Smooth muscle cell (in vitro differentiated cells): ENCODE measurements at regions not wholly inside any gene's neighbourhood (a gene's known extent, or its start where the extent isn't known, plus 50 kb on each side); places are given as distances from the start of the nearest gene placed in this dataset.

Experiments used
- DNase-seq: peaks from one replicate; lab custom pipeline; 2025; ENCODE audit not compliant: unreplicated experiment; lab: John Stamatoyannopoulos, UW
- H2AFZ ChIP-seq: fragments of 200-600 bp; sonication (generic); 2 replicates; pipeline ENCODE4 v1.6.0; 2016; ENCODE audit warnings: antibody characterized with exemption, low read depth, mild to moderate bottlenecking
- H3F3A ChIP-seq: fragments of 200-600 bp; sonication (generic); 2 replicates; pipeline ENCODE4 v1.6.0; 2017; ENCODE audit warnings: antibody characterized with exemption, low read depth
- H3K27ac ChIP-seq: fragments of 200-600 bp; sonication (generic); 2 replicates; pipeline ENCODE4 v1.5.1; 2016; ENCODE audit warnings: low read depth, mild to moderate bottlenecking
- H3K27me3 ChIP-seq: fragments of 200-600 bp; sonication (generic); 2 replicates; pipeline ENCODE4 v1.6.1; 2016; ENCODE audit warnings: low read depth, mild to moderate bottlenecking
- H3K36me3 ChIP-seq: fragments of 200-600 bp; sonication (generic); 2 replicates; pipeline ENCODE4 v1.5.1; 2016; ENCODE audit warnings: low read depth
- H3K4me1 ChIP-seq: fragments of 200-600 bp; sonication (generic); 2 replicates; pipeline ENCODE4 v1.5.1; 2016; ENCODE audit warnings: low read depth
- H3K4me2 ChIP-seq: fragments of 200-600 bp; sonication (generic); 2 replicates; pipeline ENCODE4 v1.6.0; 2016; ENCODE audit warnings: mild to moderate bottlenecking
- H3K4me3 ChIP-seq: fragments of 200-600 bp; sonication (generic); 2 replicates; pipeline ENCODE4 v1.5.1; 2016; ENCODE audit warnings: mild to moderate bottlenecking
- H3K79me2 ChIP-seq: fragments of 200-600 bp; sonication (generic); 2 replicates; pipeline ENCODE4 v1.6.0; 2016; ENCODE audit warnings: low read depth, mild to moderate bottlenecking
- H3K9ac ChIP-seq: fragments of 200-600 bp; sonication (generic); 2 replicates; pipeline ENCODE4 v1.6.0; 2016; ENCODE audit warnings: low read depth
- H3K9me3 ChIP-seq: fragments of 200-600 bp; sonication (generic); replicated peaks from 2 replicates; pipeline ENCODE4 v1.5.1; 2016; ENCODE audit warnings: low read depth
- H4K20me1 ChIP-seq: fragments of 200-600 bp; sonication (generic); 2 replicates; pipeline ENCODE4 v1.6.0; 2016; ENCODE audit warnings: low read depth
- CTCF ChIP-seq: fragments of 200-600 bp; sonication (generic); IDR thresholded peaks from 2 replicates; pipeline ENCODE4 v1.5.1; 2017; ENCODE audit warnings: borderline replicate concordance, mild to moderate bottlenecking, antibody characterized with exemption; ENCODE audit not compliant: insufficient read depth, poor library complexity, severe bottlenecking
- whole genome bisulfite sequencing: methylation state at CpG from one replicate; pipeline ENCODE4 v1.1.7; 2016; ENCODE audit warnings: low lambda C conversion rate; 5-methylcytosine and 5-hydroxymethylcytosine counted together

DNA sequence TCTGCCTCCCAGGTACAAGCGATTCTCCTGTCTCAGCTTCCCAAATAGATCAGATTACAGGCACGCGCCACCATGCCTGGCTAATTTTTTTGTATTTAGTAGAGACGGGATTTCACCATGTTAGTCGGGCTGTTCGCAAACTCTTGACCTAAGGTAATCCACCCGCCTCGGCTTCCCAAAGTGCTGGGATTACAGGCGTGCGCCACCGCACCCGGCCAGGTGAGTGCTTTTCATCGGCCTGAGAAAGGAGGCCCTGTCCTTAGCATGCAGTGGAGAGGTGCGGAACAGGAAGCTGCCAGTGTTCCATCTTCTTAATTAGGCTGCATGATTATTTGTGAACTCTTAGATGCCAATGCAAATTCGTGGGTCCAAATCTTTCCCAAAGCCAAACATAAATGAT lies 125.7 kb upstream of the THSD7B start:
- no peaks in the 10 kb centered on the region for H3K4me1 ChIP-seq
- 91% methylated on average over 15 of the region's 15 CpGs for WGBS
- H3K4me3 ChIP-seq = no peak overlapping the region
- H3K9me3 ChIP-seq = no peaks in the 10 kb centered on the region
- H3K9ac ChIP-seq = no peak overlapping the region
- no peak for DNase-seq
- H3K36me3 ChIP-seq = no peaks in the 10 kb centered on the region
- no peaks in the 10 kb centered on the region for H3K79me2 ChIP-seq
- no peak overlapping the region for H2AFZ ChIP-seq
- H3K4me2 ChIP-seq = no peak overlapping the region
- no peaks in the 10 kb centered on the region for H3K27me3 ChIP-seq
- no peak for TF ChIP-seq CTCF
- no peaks in the 10 kb centered on the region for H3F3A ChIP-seq
- H4K20me1 ChIP-seq = no peaks in the 10 kb centered on the region
- H3K27ac ChIP-seq = no peak overlapping the region

DNA sequence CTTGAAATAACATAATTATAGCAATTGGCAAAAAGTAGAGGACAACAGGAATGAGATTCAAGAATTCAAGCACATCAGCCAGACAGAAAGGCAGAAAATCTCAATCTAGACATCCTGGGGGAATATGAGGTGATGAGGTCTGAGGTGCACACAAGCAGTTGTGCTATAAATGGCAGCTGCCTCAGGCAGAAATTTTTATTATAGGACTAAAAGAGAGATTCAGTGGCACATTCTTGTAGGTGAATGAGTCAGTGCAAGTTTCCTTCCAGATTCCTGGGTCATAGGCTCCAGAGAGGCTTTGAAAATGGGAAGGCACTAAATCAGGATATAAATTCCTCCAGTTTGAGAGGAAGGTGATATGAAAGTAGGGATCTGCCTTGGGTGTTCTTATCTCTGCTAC lies 127.2 kb upstream of the THSD7B start:
- no peak for DNase-seq
- Histone ChIP-seq H2AFZ (no peak overlapping the region), H3K27ac (no peak overlapping the region), H3K9me3 (no peaks in the 10 kb centered on the region), H3K9ac (no peak overlapping the region), H3K79me2 (no peaks in the 10 kb centered on the region), H4K20me1 (no peaks in the 10 kb centered on the region), H3K27me3 (no peaks in the 10 kb centered on the region), H3K36me3 (no peaks in the 10 kb centered on the region), H3K4me3 (no peak overlapping the region), H3K4me1 (no peaks in the 10 kb centered on the region), H3F3A (no peaks in the 10 kb centered on the region), H3K4me2 (no peak overlapping the region)
- TF ChIP-seq CTCF = no peak

GRCh38 chr2:136637402-136637801 lies 127.9 kb upstream of the THSD7B start:
- no peak for TF ChIP-seq CTCF
- no peak for DNase-seq
- Histone ChIP-seq H3K27ac (no peak overlapping the region), H3K4me2 (no peak overlapping the region), H3K9ac (no peak overlapping the region), H3K9me3 (no peaks in the 10 kb centered on the region), H3K4me3 (no peak overlapping the region), H3K79me2 (no peaks in the 10 kb centered on the region), H3K4me1 (no peaks in the 10 kb centered on the region), H3K36me3 (no peaks in the 10 kb centered on the region), H3F3A (no peaks in the 10 kb centered on the region), H4K20me1 (no peaks in the 10 kb centered on the region), H2AFZ (no peak overlapping the region), H3K27me3 (no peaks in the 10 kb centered on the region)
- 58% methylated on average over 2 of the region's 2 CpGs for WGBS

DNA sequence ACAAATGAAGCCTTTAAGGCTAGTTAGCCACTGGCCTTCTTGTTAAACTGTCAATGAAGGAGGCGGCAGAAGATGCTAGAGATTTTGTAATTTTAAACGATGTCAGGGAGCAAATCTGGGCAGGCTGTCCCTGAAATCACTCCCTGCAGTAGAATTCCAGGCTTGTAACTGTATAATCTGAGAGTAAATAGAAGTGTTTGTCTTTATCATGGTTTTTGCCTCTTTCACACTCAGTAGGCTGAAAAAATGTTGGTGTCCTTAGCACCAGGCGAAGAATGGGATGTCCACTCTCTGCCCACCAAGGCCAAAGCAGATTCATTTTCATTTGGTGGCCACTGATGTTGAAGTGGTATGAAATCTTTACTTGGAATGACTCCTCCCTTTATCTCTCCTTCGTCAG lies 136.9 kb upstream of the THSD7B start:
- Histone ChIP-seq H3K27me3 (no peaks in the 10 kb centered on the region), H3K9me3 (no peaks in the 10 kb centered on the region), H3F3A (no peaks in the 10 kb centered on the region), H3K4me2 (no peak overlapping the region), H3K4me3 (no peak overlapping the region), H4K20me1 (no peaks in the 10 kb centered on the region), H3K4me1 (no peaks in the 10 kb centered on the region), H2AFZ (no peak overlapping the region), H3K36me3 (no peaks in the 10 kb centered on the region), H3K27ac (no peak overlapping the region), H3K79me2 (no peaks in the 10 kb centered on the region), H3K9ac (no peak overlapping the region)
- no peak for DNase-seq
- no peak for TF ChIP-seq CTCF
- 66% methylated on average over 4 of the region's 4 CpGs for WGBS
